OCI-LY7 (cell line): ENCODE measurements at regions not wholly inside any gene's neighbourhood (a gene's known extent, or its start where the extent isn't known, plus 50 kb on each side); places are given as distances from the start of the nearest gene placed in this dataset.

ENCODE experiments used
- BruUV-seq: library from RNA; stranded (reverse); fragments of 400-500 nt; replicated peaks from 2 replicates; lab custom pipeline; 2021; lab: Mats Ljungman, UMichigan
- CTCF ChIA-PET: fragments of 300-600 bp; sonication (Branson Sonifier 250); formaldehyde crosslinking; loops from one replicate; lab custom pipeline; 2022; ENCODE audit warnings: antibody characterized with exemption; ENCODE audit not compliant: unreplicated experiment; lab: Charles Lee
- POLR2A ChIA-PET: fragments of 300-600 bp; sonication (Branson Sonifier 250); formaldehyde crosslinking; loops from one replicate; lab custom pipeline; 2022; ENCODE audit warnings: antibody characterized with exemption; lab: Charles Lee
- DNase-seq: peaks from one replicate; pipeline ENCODE4 v3.0.0-alpha.2; 2015; ENCODE audit warnings: low spot score
- H2AFZ ChIP-seq: fragments of 200-600 bp; sonication (generic), shearing (Covaris generic); 2 replicates; pipeline ENCODE4 v1.6.1; 2014; ENCODE audit warnings: mild to moderate bottlenecking, antibody characterized with exemption, low read length, moderate library complexity
- H3K27ac ChIP-seq: fragments of 200-600 bp; sonication (generic); 2 replicates; pipeline ENCODE4 v1.5.1; 2014; ENCODE audit warnings: mixed run types, low read depth, mild to moderate bottlenecking, moderate library complexity, low read length, inconsistent platforms; ENCODE audit not compliant: poor library complexity, severe bottlenecking
- H3K36me3 ChIP-seq: fragments of 200-600 bp; sonication (generic); 2 replicates; pipeline ENCODE4 v1.6.1; 2014; ENCODE audit warnings: mild to moderate bottlenecking, antibody characterized with exemption, low read length, moderate library complexity, mixed read lengths; ENCODE audit not compliant: insufficient read depth
- H3K4me1 ChIP-seq: fragments of 200-600 bp; sonication (generic); 2 replicates; pipeline ENCODE4 v1.5.1; 2014; ENCODE audit warnings: mild to moderate bottlenecking, low read length; ENCODE audit not compliant: insufficient read depth, poor library complexity, severe bottlenecking
- H3K4me2 ChIP-seq: fragments of 200-600 bp; sonication (generic); 2 replicates; pipeline ENCODE4 v1.6.1; 2014; ENCODE audit warnings: mild to moderate bottlenecking, low read length
- H3K4me3 ChIP-seq: fragments of 200-600 bp; sonication (generic); 2 replicates; pipeline ENCODE4 v1.5.1; 2014; ENCODE audit warnings: mild to moderate bottlenecking, low read depth, low read length; ENCODE audit not compliant: poor library complexity, severe bottlenecking
- H3K79me2 ChIP-seq: fragments of 200-600 bp; sonication (generic); 2 replicates; pipeline ENCODE4 v1.6.1; 2016; ENCODE audit warnings: low read depth, mild to moderate bottlenecking, low read length, moderate library complexity, mixed read lengths; ENCODE audit not compliant: insufficient read depth
- H3K9me2 ChIP-seq: fragments of 200-600 bp; sonication (generic); 2 replicates; pipeline ENCODE4 v1.6.1; 2016; ENCODE audit warnings: mild to moderate bottlenecking, low read length, mixed read lengths; ENCODE audit not compliant: insufficient read depth
- H3K9me3 ChIP-seq: fragments of 200-600 bp; sonication (generic); 2 replicates; pipeline ENCODE4 v1.6.1; 2014; ENCODE audit warnings: mild to moderate bottlenecking, mixed run types, low read length, mixed read lengths
- H4K20me1 ChIP-seq: fragments of 200-600 bp; sonication (generic); 2 replicates; pipeline ENCODE4 v1.6.1; 2014; ENCODE audit warnings: mild to moderate bottlenecking, antibody characterized with exemption, low read length, moderate library complexity, mixed read lengths; ENCODE audit not compliant: insufficient read depth
- intact Hi-C: fragments of 100-400 bp; cut with micrococcal nuclease; formaldehyde crosslinking; loops from one replicate; pipeline ENCODE4 v1.10.0; 2022; ENCODE audit not compliant: unreplicated experiment
- TF ChIP-seq, protein P1 (sequence below): fragments of 200-600 bp; sonication (generic); conservative IDR thresholded peaks from 2 replicates; pipeline ENCODE4 v1.5.1; 2014; ENCODE audit warnings: mild to moderate bottlenecking, antibody characterized with exemption, low read length, moderate library complexity, mixed read lengths

DNA sequence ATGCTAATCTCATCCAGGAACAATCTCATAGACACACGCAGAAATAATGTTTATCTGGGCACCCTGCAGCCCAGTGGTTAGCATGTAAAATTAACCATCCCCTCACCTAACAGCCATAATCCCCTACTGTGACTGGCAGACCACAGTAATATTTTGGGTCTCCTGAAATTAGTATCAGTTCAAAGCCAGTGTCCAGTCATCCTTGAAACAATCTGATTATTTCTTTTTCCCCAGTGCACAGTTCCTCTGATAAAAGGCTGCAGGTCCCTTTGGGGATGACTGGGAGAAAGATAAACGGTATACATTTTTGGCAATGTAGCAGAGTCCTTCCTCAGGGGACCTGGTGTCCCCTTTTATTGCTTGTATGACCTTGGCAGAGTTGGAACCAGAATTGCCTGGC lies 50.4 kb upstream of the CYSLTR2 start:
- intact Hi-C loops: loop anchor here (10.0 kb wide), 1 partner anchor 331 kb away; no protein-coding TSS in a partner anchor
- ChIA-PET CTCF (no interaction called here), POLR2A (no interaction called here)
- peaks cover 14% of the 10 kb centered on the region; the same call in 1 of the 2 replicates for H3K9me3 ChIP-seq
- no peaks in the 10 kb centered on the region for H3K9me2 ChIP-seq
- no peak overlapping the region for H3K4me2 ChIP-seq
- no peak overlapping the region for H3K4me3 ChIP-seq
- no peak for DNase-seq
- H3K27ac ChIP-seq: no peak overlapping the region
- H3K4me1 ChIP-seq: no peaks in the 10 kb centered on the region
- no peak overlapping the region for H2AFZ ChIP-seq
- BruUV-seq: no TSS peak
- TF ChIP-seq, protein P1, sequence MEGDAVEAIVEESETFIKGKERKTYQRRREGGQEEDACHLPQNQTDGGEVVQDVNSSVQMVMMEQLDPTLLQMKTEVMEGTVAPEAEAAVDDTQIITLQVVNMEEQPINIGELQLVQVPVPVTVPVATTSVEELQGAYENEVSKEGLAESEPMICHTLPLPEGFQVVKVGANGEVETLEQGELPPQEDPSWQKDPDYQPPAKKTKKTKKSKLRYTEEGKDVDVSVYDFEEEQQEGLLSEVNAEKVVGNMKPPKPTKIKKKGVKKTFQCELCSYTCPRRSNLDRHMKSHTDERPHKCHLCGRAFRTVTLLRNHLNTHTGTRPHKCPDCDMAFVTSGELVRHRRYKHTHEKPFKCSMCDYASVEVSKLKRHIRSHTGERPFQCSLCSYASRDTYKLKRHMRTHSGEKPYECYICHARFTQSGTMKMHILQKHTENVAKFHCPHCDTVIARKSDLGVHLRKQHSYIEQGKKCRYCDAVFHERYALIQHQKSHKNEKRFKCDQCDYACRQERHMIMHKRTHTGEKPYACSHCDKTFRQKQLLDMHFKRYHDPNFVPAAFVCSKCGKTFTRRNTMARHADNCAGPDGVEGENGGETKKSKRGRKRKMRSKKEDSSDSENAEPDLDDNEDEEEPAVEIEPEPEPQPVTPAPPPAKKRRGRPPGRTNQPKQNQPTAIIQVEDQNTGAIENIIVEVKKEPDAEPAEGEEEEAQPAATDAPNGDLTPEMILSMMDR: no peak
- H3K79me2 ChIP-seq: no peaks in the 10 kb centered on the region
- H4K20me1 ChIP-seq: no peaks in the 10 kb centered on the region
- no peaks in the 10 kb centered on the region for H3K36me3 ChIP-seq
